Mesothelial cell of epicardium (in vitro differentiated cells): ENCODE measurements at regions not wholly inside any gene's neighbourhood (a gene's known extent, or its start where the extent isn't known, plus 50 kb on each side); places are given as distances from the start of the nearest gene placed in this dataset.

Experiments
- DNase-seq, 2 experiments: peaks; one replicate each; pipeline ENCODE4 v3.0.0; 2021; ENCODE audit warnings: low spot score in 2 of 2; ENCODE audit not compliant: unreplicated experiment in 2 of 2
- H3K27ac Mint-ChIP-seq: 2 replicates; pipeline ENCODE4 v1.8.0; 2021; ENCODE audit warnings: mixed read lengths
- H3K27me3 Mint-ChIP-seq: 2 replicates; pipeline ENCODE4 v1.8.0; 2021; ENCODE audit warnings: low read depth, mixed read lengths
- H3K36me3 Mint-ChIP-seq: 2 replicates; pipeline ENCODE4 v1.8.0; 2021; ENCODE audit warnings: mixed read lengths
- H3K4me1 Mint-ChIP-seq: 2 replicates; pipeline ENCODE4 v1.8.0; 2021; ENCODE audit warnings: mixed read lengths
- H3K4me3 Mint-ChIP-seq: 2 replicates; pipeline ENCODE4 v1.8.0; 2021; ENCODE audit warnings: mild to moderate bottlenecking, moderate library complexity, mixed read lengths
- H3K9me3 Mint-ChIP-seq: 2 replicates; pipeline ENCODE4 v1.8.0; 2021; ENCODE audit warnings: mixed read lengths
- CTCF ChIP-seq: fragments of 200-600 bp; sonication (generic); IDR thresholded peaks from one replicate; pipeline ENCODE4 v1.5.0; 2021; ENCODE audit warnings: antibody characterized with exemption; ENCODE audit not compliant: unreplicated experiment

- Mint-ChIP-seq H3K36me3 (no peaks in the 10 kb centered on the region), H3K4me3 (no peak overlapping the region), H3K4me1 (no peaks in the 10 kb centered on the region), H3K27me3 (no peaks in the 10 kb centered on the region), H3K9me3 (peaks cover 7% of the 10 kb centered on the region), H3K27ac (no peak overlapping the region)
- DNase-seq = no peak
- TF ChIP-seq CTCF = no peak
Observed at GRCh38 chr3:148023994-148024393, 614.8 kb downstream of the ZIC1 start.

- H3K4me3 Mint-ChIP-seq = no peak overlapping the region
- no peak for DNase-seq
- no peaks in the 10 kb centered on the region for H3K36me3 Mint-ChIP-seq
- H3K4me1 Mint-ChIP-seq = no peaks in the 10 kb centered on the region
- TF ChIP-seq CTCF = no peak
- no peak overlapping the region for H3K27ac Mint-ChIP-seq
- H3K27me3 Mint-ChIP-seq = peaks cover 6% of the 10 kb centered on the region
- H3K9me3 Mint-ChIP-seq = no peaks in the 10 kb centered on the region
Observed at GRCh38 chr3:148026009-148026588, 616.9 kb downstream of the ZIC1 start.

GRCh38 chr3:148030975-148031374 lies 621.8 kb downstream of the ZIC1 start:
- H3K4me1 Mint-ChIP-seq = no peaks in the 10 kb centered on the region
- no peak overlapping the region for H3K4me3 Mint-ChIP-seq
- H3K27ac Mint-ChIP-seq = no peak overlapping the region
- no peak for DNase-seq
- H3K9me3 Mint-ChIP-seq = no peaks in the 10 kb centered on the region
- TF ChIP-seq CTCF = no peak
- H3K36me3 Mint-ChIP-seq = no peaks in the 10 kb centered on the region
- H3K27me3 Mint-ChIP-seq = peaks cover 7% of the 10 kb centered on the region

- Mint-ChIP-seq H3K36me3 (no peaks in the 10 kb centered on the region), H3K27ac (no peak overlapping the region), H3K4me3 (no peak overlapping the region), H3K9me3 (no peaks in the 10 kb centered on the region), H3K27me3 (peaks cover 8% of the 10 kb centered on the region), H3K4me1 (no peaks in the 10 kb centered on the region)
- no peak for TF ChIP-seq CTCF
- DNase-seq = no peak
Observed at GRCh38 chr3:148034353-148034752, 625.2 kb downstream of the ZIC1 start.

- Mint-ChIP-seq H3K27me3 (peaks cover 4% of the 10 kb centered on the region), H3K4me3 (no peak overlapping the region), H3K4me1 (no peaks in the 10 kb centered on the region), H3K27ac (no peak overlapping the region), H3K9me3 (no peaks in the 10 kb centered on the region), H3K36me3 (no peaks in the 10 kb centered on the region)
- TF ChIP-seq CTCF = no peak
- DNase-seq = no peak
Observed at GRCh38 chr3:148036331-148036876, 627.2 kb downstream of the ZIC1 start.
